Stimulated activated memory B cell treated with anti-CD40 and anti-IgM and Interleukin-4, amounts not matched to agents 10 μg/mL and 1 μg/mL and 100 μg/mL, for 72 hours (primary cell): ENCODE measurements at regions not wholly inside any gene's neighbourhood (a gene's known extent, or its start where the extent isn't known, plus 50 kb on each side); places are given as distances from the start of the nearest gene placed in this dataset.

Experiments
- ATAC-seq: fragments of 150-1000 bp; cut with Tn5 transposase; 2 replicates; pipeline ENCODE4 v1.10.0; 2021
- H3K27ac Mint-ChIP-seq: one replicate; pipeline ENCODE4 v1.8.0; 2022; ENCODE audit warnings: mild to moderate bottlenecking, mixed read lengths
- H3K27me3 Mint-ChIP-seq: one replicate; pipeline ENCODE4 v1.8.0; 2022; ENCODE audit warnings: mixed read lengths
- H3K36me3 Mint-ChIP-seq: one replicate; pipeline ENCODE4 v1.8.0; 2022; ENCODE audit warnings: mixed read lengths
- H3K4me1 Mint-ChIP-seq: one replicate; pipeline ENCODE4 v1.8.0; 2022; ENCODE audit warnings: mixed read lengths
- H3K4me3 Mint-ChIP-seq: one replicate; pipeline ENCODE4 v1.8.0; 2022; ENCODE audit warnings: mild to moderate bottlenecking, moderate library complexity, mixed read lengths
- H3K9me3 Mint-ChIP-seq: one replicate; pipeline ENCODE4 v1.8.0; 2022; ENCODE audit warnings: mixed read lengths

GRCh38 chr4:57635910-57636309, 525.7 kb upstream of the IGFBP7 start:
- Mint-ChIP-seq H3K27me3 (no peaks in the 10 kb centered on the region), H3K4me1 (no peaks in the 10 kb centered on the region), H3K9me3 (peaks cover under 1% of the 10 kb centered on the region), H3K27ac (no peak overlapping the region), H3K36me3 (no peaks in the 10 kb centered on the region), H3K4me3 (no peak overlapping the region)
- ATAC-seq, result no peak

- H3K4me1 Mint-ChIP-seq, result no peaks in the 10 kb centered on the region
- H3K27ac Mint-ChIP-seq, result no peak overlapping the region
- no peaks in the 10 kb centered on the region for H3K36me3 Mint-ChIP-seq
- ATAC-seq, result no peak
- no peak overlapping the region for H3K4me3 Mint-ChIP-seq
- peaks cover 3% of the 10 kb centered on the region for H3K9me3 Mint-ChIP-seq
- H3K27me3 Mint-ChIP-seq, result no peaks in the 10 kb centered on the region
These were observed 523.2 kb upstream of the IGFBP7 start for GRCh38 chr4:57633212-57633859.

- peaks cover 3% of the 10 kb centered on the region for H3K9me3 Mint-ChIP-seq
- no peak for ATAC-seq
- no peak overlapping the region for H3K4me3 Mint-ChIP-seq
- no peaks in the 10 kb centered on the region for H3K36me3 Mint-ChIP-seq
- H3K27ac Mint-ChIP-seq, result no peak overlapping the region
- no peaks in the 10 kb centered on the region for H3K27me3 Mint-ChIP-seq
- no peaks in the 10 kb centered on the region for H3K4me1 Mint-ChIP-seq
These were observed 522.4 kb upstream of the IGFBP7 start for GRCh38 chr4:57632564-57632963.

- peaks cover 3% of the 10 kb centered on the region for H3K9me3 Mint-ChIP-seq
- H3K36me3 Mint-ChIP-seq, result no peaks in the 10 kb centered on the region
- H3K4me1 Mint-ChIP-seq, result no peaks in the 10 kb centered on the region
- no peak overlapping the region for H3K27ac Mint-ChIP-seq
- H3K4me3 Mint-ChIP-seq, result no peak overlapping the region
- ATAC-seq, result no peak
- no peaks in the 10 kb centered on the region for H3K27me3 Mint-ChIP-seq
These were observed 521.0 kb upstream of the IGFBP7 start for GRCh38 chr4:57631147-57631546.

GRCh38 chr4:57628004-57628403, 517.8 kb upstream of the IGFBP7 start:
- no peaks in the 10 kb centered on the region for H3K27me3 Mint-ChIP-seq
- H3K9me3 Mint-ChIP-seq, result peaks cover 7% of the 10 kb centered on the region
- H3K4me1 Mint-ChIP-seq, result no peaks in the 10 kb centered on the region
- no peak overlapping the region for H3K27ac Mint-ChIP-seq
- H3K4me3 Mint-ChIP-seq, result no peak overlapping the region
- ATAC-seq, result no peak
- no peaks in the 10 kb centered on the region for H3K36me3 Mint-ChIP-seq

GRCh38 chr4:57614257-57614932, 504.2 kb upstream of the IGFBP7 start:
- Mint-ChIP-seq H3K4me3 (no peak overlapping the region), H3K4me1 (no peaks in the 10 kb centered on the region), H3K9me3 (no peaks in the 10 kb centered on the region), H3K36me3 (no peaks in the 10 kb centered on the region), H3K27me3 (no peaks in the 10 kb centered on the region), H3K27ac (no peak overlapping the region)
- no peak for ATAC-seq

- Mint-ChIP-seq H3K4me3 (no peak overlapping the region), H3K4me1 (no peaks in the 10 kb centered on the region), H3K27ac (no peak overlapping the region), H3K9me3 (no peaks in the 10 kb centered on the region), H3K27me3 (no peaks in the 10 kb centered on the region), H3K36me3 (no peaks in the 10 kb centered on the region)
- no peak for ATAC-seq
These were observed 502.1 kb upstream of the IGFBP7 start for GRCh38 chr4:57612279-57612678.

- H3K27ac Mint-ChIP-seq, result no peak overlapping the region
- no peak overlapping the region for H3K4me3 Mint-ChIP-seq
- ATAC-seq, result no peak
- H3K4me1 Mint-ChIP-seq, result no peaks in the 10 kb centered on the region
- no peaks in the 10 kb centered on the region for H3K27me3 Mint-ChIP-seq
- H3K36me3 Mint-ChIP-seq, result no peaks in the 10 kb centered on the region
- peaks cover 3% of the 10 kb centered on the region for H3K9me3 Mint-ChIP-seq
These were observed 497.5 kb upstream of the IGFBP7 start for GRCh38 chr4:57607566-57608180.

GRCh38 chr4:57605376-57605775, 495.2 kb upstream of the IGFBP7 start:
- Mint-ChIP-seq H3K36me3 (no peaks in the 10 kb centered on the region), H3K9me3 (peaks cover 3% of the 10 kb centered on the region), H3K4me1 (no peaks in the 10 kb centered on the region), H3K4me3 (no peak overlapping the region), H3K27me3 (no peaks in the 10 kb centered on the region), H3K27ac (no peak overlapping the region)
- no peak for ATAC-seq

GRCh38 chr4:57602141-57602540, 492.0 kb upstream of the IGFBP7 start:
- H3K4me1 Mint-ChIP-seq, result no peaks in the 10 kb centered on the region
- no peaks in the 10 kb centered on the region for H3K27me3 Mint-ChIP-seq
- ATAC-seq, result no peak
- no peak overlapping the region for H3K27ac Mint-ChIP-seq
- no peaks in the 10 kb centered on the region for H3K36me3 Mint-ChIP-seq
- H3K9me3 Mint-ChIP-seq, result peaks cover 10% of the 10 kb centered on the region
- H3K4me3 Mint-ChIP-seq, result no peak overlapping the region

GRCh38 chr4:57591073-57591472, 480.9 kb upstream of the IGFBP7 start:
- no peaks in the 10 kb centered on the region for H3K27me3 Mint-ChIP-seq
- no peak for ATAC-seq
- H3K4me1 Mint-ChIP-seq, result no peaks in the 10 kb centered on the region
- no peak overlapping the region for H3K4me3 Mint-ChIP-seq
- no peaks in the 10 kb centered on the region for H3K36me3 Mint-ChIP-seq
- H3K9me3 Mint-ChIP-seq, result peaks cover 2% of the 10 kb centered on the region
- H3K27ac Mint-ChIP-seq, result no peak overlapping the region

GRCh38 chr4:57588557-57588956, 478.4 kb upstream of the IGFBP7 start:
- Mint-ChIP-seq H3K4me1 (no peaks in the 10 kb centered on the region), H3K27ac (no peak overlapping the region)
- no peak for ATAC-seq

GRCh38 chr4:57580710-57581599, 470.8 kb upstream of the IGFBP7 start:
- H3K4me1 Mint-ChIP-seq, result no peaks in the 10 kb centered on the region
- no peak overlapping the region for H3K4me3 Mint-ChIP-seq
- no peak overlapping the region for H3K27ac Mint-ChIP-seq
- no peaks in the 10 kb centered on the region for H3K27me3 Mint-ChIP-seq
- no peak for ATAC-seq
- H3K9me3 Mint-ChIP-seq, result peaks cover 4% of the 10 kb centered on the region
- H3K36me3 Mint-ChIP-seq, result no peaks in the 10 kb centered on the region

More at GRCh38 chr4:57588557-57588956, 478.4 kb upstream of the IGFBP7 start:
- no peak overlapping the region for H3K4me3 Mint-ChIP-seq
- H3K9me3 Mint-ChIP-seq, result peaks cover 2% of the 10 kb centered on the region
- H3K27me3 Mint-ChIP-seq, result no peaks in the 10 kb centered on the region
- no peaks in the 10 kb centered on the region for H3K36me3 Mint-ChIP-seq

- no peak for ATAC-seq
- Mint-ChIP-seq H3K27ac (no peak overlapping the region), H3K4me3 (no peak overlapping the region), H3K27me3 (no peaks in the 10 kb centered on the region), H3K36me3 (no peaks in the 10 kb centered on the region), H3K4me1 (no peaks in the 10 kb centered on the region), H3K9me3 (peaks cover 7% of the 10 kb centered on the region)
These were observed 465.2 kb upstream of the IGFBP7 start for GRCh38 chr4:57575426-57575825.

GRCh38 chr4:57554556-57555092, 444.4 kb upstream of the IGFBP7 start:
- no peak for ATAC-seq
- Mint-ChIP-seq H3K27me3 (no peaks in the 10 kb centered on the region), H3K36me3 (no peaks in the 10 kb centered on the region), H3K4me1 (no peaks in the 10 kb centered on the region), H3K27ac (no peak overlapping the region), H3K9me3 (peaks cover 2% of the 10 kb centered on the region), H3K4me3 (no peak overlapping the region)
